GM23338 (cell line): ENCODE measurements at regions not wholly inside any gene's neighbourhood (a gene's known extent, or its start where the extent isn't known, plus 50 kb on each side); places are given as distances from the start of the nearest gene placed in this dataset.

Experiments used
- CREB1 ChIP-seq: fragments of 250-450 bp; sonication (Bioruptor Pico); IDR thresholded peaks from 2 replicates; pipeline ENCODE4 v1.5.0; 2020; ENCODE audit warnings: low read depth, mild to moderate bottlenecking, moderate library complexity
- ETS1 ChIP-seq: IDR thresholded peaks from 2 replicates; pipeline ENCODE4 v1.6.1; 2016; ENCODE audit warnings: antibody characterized with exemption
- EZH2 ChIP-seq: fragments of 200-600 bp; sonication (generic); IDR thresholded peaks from one replicate; pipeline ENCODE4 v1.8.0; 2017; ENCODE audit warnings: antibody characterized with exemption, mild to moderate bottlenecking, low read depth; ENCODE audit not compliant: unreplicated experiment
- EZH2phosphoT487 ChIP-seq: fragments of 200-600 bp; sonication (generic); IDR thresholded peaks from one replicate; pipeline ENCODE4 v1.8.1; 2018; ENCODE audit warnings: antibody characterized with exemption; ENCODE audit not compliant: unreplicated experiment
- JUNB ChIP-seq: IDR thresholded peaks from one replicate; pipeline ENCODE4 v1.6.1; 2016; ENCODE audit warnings: antibody characterized with exemption; ENCODE audit not compliant: unreplicated experiment
- NANOG ChIP-seq: IDR thresholded peaks from 2 replicates; pipeline ENCODE4 v1.6.1; 2016; ENCODE audit warnings: antibody characterized with exemption, borderline replicate concordance
- POLR2AphosphoS5 ChIP-seq: IDR thresholded peaks from 2 replicates; pipeline ENCODE4 v1.6.1; 2016; ENCODE audit warnings: antibody characterized with exemption, low read depth
- REST ChIP-seq: IDR thresholded peaks from one replicate; pipeline ENCODE4 v1.6.1; 2018; ENCODE audit warnings: antibody characterized with exemption; ENCODE audit not compliant: unreplicated experiment
- STAT1 ChIP-seq: IDR thresholded peaks from one replicate; pipeline ENCODE4 v1.6.1; 2016; ENCODE audit warnings: antibody characterized with exemption; ENCODE audit not compliant: unreplicated experiment
- ZNF114 ChIP-seq: fragments of 250-450 bp; sonication (Bioruptor Pico); IDR thresholded peaks from 2 replicates; pipeline ENCODE4 v1.5.0; 2020; ENCODE audit warnings: mild to moderate bottlenecking, moderate library complexity
- ZNF331 ChIP-seq: fragments of 250-450 bp; sonication (Bioruptor Pico); IDR thresholded peaks from 2 replicates; pipeline ENCODE4 v1.5.0; 2020; ENCODE audit warnings: low read depth, mild to moderate bottlenecking, moderate library complexity
- TF ChIP-seq, protein P1 (sequence below), 2 experiments: fragments of 200-600 bp in 1 of 2; sonication (generic) in 1 of 2; conservative IDR thresholded peaks; 2 replicates each; pipeline versions ENCODE4 v1.5.1 to v1.6.1; 2016 to 2017; ENCODE audit warnings: antibody characterized with exemption in 2 of 2, low read depth in 2 of 2, mild to moderate bottlenecking in 2 of 2, moderate library complexity in 1 of 2
- TF ChIP-seq, protein P2 (sequence below): fragments of 250-450 bp; sonication (Bioruptor Pico); IDR thresholded peaks from 2 replicates; pipeline ENCODE4 v1.5.0; 2020; ENCODE audit warnings: mild to moderate bottlenecking, moderate library complexity

DNA sequence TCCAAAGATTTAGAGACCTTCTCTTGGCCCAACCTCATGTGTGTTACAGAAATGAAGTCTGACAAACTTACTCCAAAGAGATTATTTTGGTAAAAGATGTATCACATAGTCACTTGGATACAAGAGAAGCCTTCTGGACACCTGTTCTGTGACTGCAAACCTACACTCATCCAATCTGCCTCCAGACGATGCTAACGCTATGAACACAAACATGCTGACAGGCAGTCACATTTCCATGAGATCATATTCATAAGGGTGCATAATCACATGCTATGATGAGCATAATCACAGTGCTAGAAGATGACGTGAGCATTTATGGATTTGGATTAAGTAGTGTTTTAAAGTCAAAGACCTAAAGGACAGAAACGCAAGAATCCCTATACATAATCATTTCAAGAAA, 340.2 kb downstream of the HACE1 start:
- TF ChIP-seq, protein P1, sequence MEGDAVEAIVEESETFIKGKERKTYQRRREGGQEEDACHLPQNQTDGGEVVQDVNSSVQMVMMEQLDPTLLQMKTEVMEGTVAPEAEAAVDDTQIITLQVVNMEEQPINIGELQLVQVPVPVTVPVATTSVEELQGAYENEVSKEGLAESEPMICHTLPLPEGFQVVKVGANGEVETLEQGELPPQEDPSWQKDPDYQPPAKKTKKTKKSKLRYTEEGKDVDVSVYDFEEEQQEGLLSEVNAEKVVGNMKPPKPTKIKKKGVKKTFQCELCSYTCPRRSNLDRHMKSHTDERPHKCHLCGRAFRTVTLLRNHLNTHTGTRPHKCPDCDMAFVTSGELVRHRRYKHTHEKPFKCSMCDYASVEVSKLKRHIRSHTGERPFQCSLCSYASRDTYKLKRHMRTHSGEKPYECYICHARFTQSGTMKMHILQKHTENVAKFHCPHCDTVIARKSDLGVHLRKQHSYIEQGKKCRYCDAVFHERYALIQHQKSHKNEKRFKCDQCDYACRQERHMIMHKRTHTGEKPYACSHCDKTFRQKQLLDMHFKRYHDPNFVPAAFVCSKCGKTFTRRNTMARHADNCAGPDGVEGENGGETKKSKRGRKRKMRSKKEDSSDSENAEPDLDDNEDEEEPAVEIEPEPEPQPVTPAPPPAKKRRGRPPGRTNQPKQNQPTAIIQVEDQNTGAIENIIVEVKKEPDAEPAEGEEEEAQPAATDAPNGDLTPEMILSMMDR (conservative IDR thresholded peaks at IDR 0.05; ENCODE audit: low read depth in 2 of 2): no peak
- TF ChIP-seq NANOG (no peak), STAT1 (no peak), EZH2 (no peak), CREB1 (CRISPR knock-in tag) (no peak), REST (no peak), POLR2AphosphoS5 (no peak), ZNF114 (CRISPR knock-in tag) (no peak), ETS1 (no peak), EZH2phosphoT487 (no peak), JUNB (no peak), ZNF331 (CRISPR knock-in tag) (no peak)
- TF ChIP-seq, protein P2, sequence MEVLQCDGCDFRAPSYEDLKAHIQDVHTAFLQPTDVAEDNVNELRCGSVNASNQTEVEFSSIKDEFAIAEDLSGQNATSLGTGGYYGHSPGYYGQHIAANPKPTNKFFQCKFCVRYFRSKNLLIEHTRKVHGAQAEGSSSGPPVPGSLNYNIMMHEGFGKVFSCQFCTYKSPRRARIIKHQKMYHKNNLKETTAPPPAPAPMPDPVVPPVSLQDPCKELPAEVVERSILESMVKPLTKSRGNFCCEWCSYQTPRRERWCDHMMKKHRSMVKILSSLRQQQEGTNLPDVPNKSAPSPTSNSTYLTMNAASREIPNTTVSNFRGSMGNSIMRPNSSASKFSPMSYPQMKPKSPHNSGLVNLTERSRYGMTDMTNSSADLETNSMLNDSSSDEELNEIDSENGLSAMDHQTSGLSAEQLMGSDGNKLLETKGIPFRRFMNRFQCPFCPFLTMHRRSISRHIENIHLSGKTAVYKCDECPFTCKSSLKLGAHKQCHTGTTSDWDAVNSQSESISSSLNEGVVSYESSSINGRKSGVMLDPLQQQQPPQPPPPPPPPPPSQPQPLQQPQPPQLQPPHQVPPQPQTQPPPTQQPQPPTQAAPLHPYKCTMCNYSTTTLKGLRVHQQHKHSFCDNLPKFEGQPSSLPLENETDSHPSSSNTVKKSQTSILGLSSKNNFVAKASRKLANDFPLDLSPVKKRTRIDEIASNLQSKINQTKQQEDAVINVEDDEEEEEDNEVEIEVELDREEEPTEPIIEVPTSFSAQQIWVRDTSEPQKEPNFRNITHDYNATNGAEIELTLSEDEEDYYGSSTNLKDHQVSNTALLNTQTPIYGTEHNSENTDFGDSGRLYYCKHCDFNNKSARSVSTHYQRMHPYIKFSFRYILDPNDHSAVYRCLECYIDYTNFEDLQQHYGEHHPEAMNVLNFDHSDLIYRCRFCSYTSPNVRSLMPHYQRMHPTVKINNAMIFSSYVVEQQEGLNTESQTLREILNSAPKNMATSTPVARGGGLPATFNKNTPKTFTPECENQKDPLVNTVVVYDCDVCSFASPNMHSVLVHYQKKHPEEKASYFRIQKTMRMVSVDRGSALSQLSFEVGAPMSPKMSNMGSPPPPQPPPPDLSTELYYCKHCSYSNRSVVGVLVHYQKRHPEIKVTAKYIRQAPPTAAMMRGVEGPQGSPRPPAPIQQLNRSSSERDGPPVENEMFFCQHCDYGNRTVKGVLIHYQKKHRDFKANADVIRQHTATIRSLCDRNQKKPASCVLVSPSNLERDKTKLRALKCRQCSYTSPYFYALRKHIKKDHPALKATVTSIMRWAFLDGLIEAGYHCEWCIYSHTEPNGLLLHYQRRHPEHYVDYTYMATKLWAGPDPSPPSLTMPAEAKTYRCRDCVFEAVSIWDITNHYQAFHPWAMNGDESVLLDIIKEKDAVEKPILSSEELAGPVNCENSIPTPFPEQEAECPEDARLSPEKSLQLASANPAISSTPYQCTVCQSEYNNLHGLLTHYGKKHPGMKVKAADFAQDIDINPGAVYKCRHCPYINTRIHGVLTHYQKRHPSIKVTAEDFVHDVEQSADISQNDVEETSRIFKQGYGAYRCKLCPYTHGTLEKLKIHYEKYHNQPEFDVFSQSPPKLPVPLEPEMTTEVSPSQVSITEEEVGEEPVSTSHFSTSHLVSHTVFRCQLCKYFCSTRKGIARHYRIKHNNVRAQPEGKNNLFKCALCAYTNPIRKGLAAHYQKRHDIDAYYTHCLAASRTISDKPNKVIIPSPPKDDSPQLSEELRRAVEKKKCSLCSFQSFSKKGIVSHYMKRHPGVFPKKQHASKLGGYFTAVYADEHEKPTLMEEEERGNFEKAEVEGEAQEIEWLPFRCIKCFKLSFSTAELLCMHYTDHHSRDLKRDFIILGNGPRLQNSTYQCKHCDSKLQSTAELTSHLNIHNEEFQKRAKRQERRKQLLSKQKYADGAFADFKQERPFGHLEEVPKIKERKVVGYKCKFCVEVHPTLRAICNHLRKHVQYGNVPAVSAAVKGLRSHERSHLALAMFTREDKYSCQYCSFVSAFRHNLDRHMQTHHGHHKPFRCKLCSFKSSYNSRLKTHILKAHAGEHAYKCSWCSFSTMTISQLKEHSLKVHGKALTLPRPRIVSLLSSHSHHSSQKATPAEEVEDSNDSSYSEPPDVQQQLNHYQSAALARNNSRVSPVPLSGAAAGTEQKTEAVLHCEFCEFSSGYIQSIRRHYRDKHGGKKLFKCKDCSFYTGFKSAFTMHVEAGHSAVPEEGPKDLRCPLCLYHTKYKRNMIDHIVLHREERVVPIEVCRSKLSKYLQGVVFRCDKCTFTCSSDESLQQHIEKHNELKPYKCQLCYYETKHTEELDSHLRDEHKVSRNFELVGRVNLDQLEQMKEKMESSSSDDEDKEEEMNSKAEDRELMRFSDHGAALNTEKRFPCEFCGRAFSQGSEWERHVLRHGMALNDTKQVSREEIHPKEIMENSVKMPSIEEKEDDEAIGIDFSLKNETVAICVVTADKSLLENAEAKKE: no peak
